HL-60 (cell line): ENCODE measurements at regions not wholly inside any gene's neighbourhood (a gene's known extent, or its start where the extent isn't known, plus 50 kb on each side); places are given as distances from the start of the nearest gene placed in this dataset.
"Not testable (repeated sequence)": the region's sequence is repeated elsewhere in the genome, so short reads cannot be mapped to it uniquely, and the experiment has no call there.

Experiments used
- GABPA ChIP-seq: IDR thresholded peaks from 2 replicates; pipeline ENCODE4 v1.6.1; 2012; ENCODE audit warnings: low read depth
- POLR2AphosphoS5 ChIP-seq: IDR thresholded peaks from 2 replicates; pipeline ENCODE4 v1.6.1; 2012; ENCODE audit warnings: low read depth
- REST ChIP-seq: IDR thresholded peaks from 2 replicates; pipeline ENCODE4 v1.6.1; 2012; ENCODE audit warnings: low read depth; ENCODE audit not compliant: insufficient replicate concordance
- SPI1 ChIP-seq: IDR thresholded peaks from 2 replicates; pipeline ENCODE4 v1.6.1; 2012; ENCODE audit warnings: low read depth, mild to moderate bottlenecking, borderline replicate concordance
- TF ChIP-seq, protein P1 (sequence below): IDR thresholded peaks from one replicate; pipeline ENCODE4 v1.5.1; 2011; ENCODE audit warnings: low read length, control low read depth, inconsistent platforms; ENCODE audit not compliant: insufficient read depth

DNA sequence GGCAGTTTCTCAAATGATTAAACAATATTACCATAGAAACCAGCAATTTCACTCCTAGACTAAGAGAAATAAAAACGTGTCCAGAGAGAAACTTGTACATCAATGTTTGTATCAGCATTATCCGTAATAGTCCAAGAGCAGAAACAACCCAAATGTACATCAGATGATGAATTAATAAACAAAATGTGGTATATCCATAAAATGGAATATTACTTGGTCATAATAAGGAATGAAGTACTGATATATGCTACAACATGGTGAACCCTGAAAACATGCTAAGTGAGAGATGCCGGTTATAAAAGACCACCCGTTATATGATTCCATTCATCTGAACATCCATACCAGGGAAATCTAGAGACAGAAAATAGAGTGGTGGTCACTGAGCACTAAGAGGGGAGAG lies 167.3 kb upstream of the KCTD7 start:
- TF ChIP-seq, protein P1, sequence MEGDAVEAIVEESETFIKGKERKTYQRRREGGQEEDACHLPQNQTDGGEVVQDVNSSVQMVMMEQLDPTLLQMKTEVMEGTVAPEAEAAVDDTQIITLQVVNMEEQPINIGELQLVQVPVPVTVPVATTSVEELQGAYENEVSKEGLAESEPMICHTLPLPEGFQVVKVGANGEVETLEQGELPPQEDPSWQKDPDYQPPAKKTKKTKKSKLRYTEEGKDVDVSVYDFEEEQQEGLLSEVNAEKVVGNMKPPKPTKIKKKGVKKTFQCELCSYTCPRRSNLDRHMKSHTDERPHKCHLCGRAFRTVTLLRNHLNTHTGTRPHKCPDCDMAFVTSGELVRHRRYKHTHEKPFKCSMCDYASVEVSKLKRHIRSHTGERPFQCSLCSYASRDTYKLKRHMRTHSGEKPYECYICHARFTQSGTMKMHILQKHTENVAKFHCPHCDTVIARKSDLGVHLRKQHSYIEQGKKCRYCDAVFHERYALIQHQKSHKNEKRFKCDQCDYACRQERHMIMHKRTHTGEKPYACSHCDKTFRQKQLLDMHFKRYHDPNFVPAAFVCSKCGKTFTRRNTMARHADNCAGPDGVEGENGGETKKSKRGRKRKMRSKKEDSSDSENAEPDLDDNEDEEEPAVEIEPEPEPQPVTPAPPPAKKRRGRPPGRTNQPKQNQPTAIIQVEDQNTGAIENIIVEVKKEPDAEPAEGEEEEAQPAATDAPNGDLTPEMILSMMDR: not testable (repeated sequence)
- TF ChIP-seq POLR2AphosphoS5, GABPA, REST, SPI1: not testable (repeated sequence)
